ENCODE measurements at regions not wholly inside any gene's neighbourhood (a gene's known extent, or its start where the extent isn't known, plus 50 kb on each side); places are given as distances from the start of the nearest gene placed in this dataset.

- TF ChIP-seq ATF2 (CRISPR knock-in tag; IDR thresholded peaks at IDR 0.05; ENCODE audit: borderline replicate concordance, low read depth) (no peak), FOXK1 (CRISPR knock-in tag; IDR thresholded peaks at IDR 0.05) (no peak), ZNF425 (CRISPR knock-in tag; conservative IDR thresholded peaks at IDR 0.05) (no peak), MAX (CRISPR knock-in tag; IDR thresholded peaks at IDR 0.05) (no peak), SOX15 (CRISPR knock-in tag; IDR thresholded peaks at IDR 0.05) (no peak), ZNF423 (CRISPR knock-in tag; IDR thresholded peaks at IDR 0.05) (no peak)
Observed at GRCh38 chr16:16910666-16911065, 531.7 kb downstream of the NPIPA7 start (continued).

GRCh38 chr16:16915771-16916170, 536.8 kb downstream of the NPIPA7 start:
- peaks cover 19% of the 10 kb centered on the region for H3K9me3 Mint-ChIP-seq
- TF ChIP-seq E2F1 (CRISPR knock-in tag; IDR thresholded peaks at IDR 0.05) (no peak), USF1 (CRISPR knock-in tag; IDR thresholded peaks at IDR 0.05) (no peak), FOXK1 (CRISPR knock-in tag; IDR thresholded peaks at IDR 0.05) (no peak), AR (CRISPR knock-in tag; IDR thresholded peaks at IDR 0.05) (no peak), ZNF121 (CRISPR knock-in tag; IDR thresholded peaks at IDR 0.05) (no peak), CTCF (IDR thresholded peaks at IDR 0.05) (no peak), PRRX2 (CRISPR knock-in tag; IDR thresholded peaks at IDR 0.05) (no peak), CREM (CRISPR knock-in tag; IDR thresholded peaks at IDR 0.05) (no peak), ZSCAN18 (CRISPR knock-in tag; IDR thresholded peaks at IDR 0.05) (no peak), AFF4 (CRISPR knock-in tag; IDR thresholded peaks at IDR 0.05; ENCODE audit: borderline replicate concordance) (no peak)
- ATAC-seq (no peak), DNase-seq (ENCODE audit: low spot score) (no peak)
- H3K27ac Mint-ChIP-seq = no peak overlapping the region
- no peak overlapping the region for H3K4me3 Mint-ChIP-seq
- POLR2A ChIA-PET = no interaction called here
- CTCF ChIA-PET = interaction anchor here (0.7 kb wide), 1 partner anchor 482 kb away, joined by 3 read pairs; no protein-coding TSS in a partner anchor
- peaks cover 2% of the 10 kb centered on the region for H3K4me1 Mint-ChIP-seq
- H3K27me3 Mint-ChIP-seq (ENCODE audit: low read depth) = peaks cover 8% of the 10 kb centered on the region; the same call in 1 of the 2 replicates
- H3K36me3 Mint-ChIP-seq = peaks cover 7% of the 10 kb centered on the region

Data from WTC11 (cell line).